DOHH2 (cell line): ENCODE measurements at regions not wholly inside any gene's neighbourhood (a gene's known extent, or its start where the extent isn't known, plus 50 kb on each side); places are given as distances from the start of the nearest gene placed in this dataset.

Experiments used
- EZH2phosphoT487 ChIP-seq: fragments of 200-600 bp; sonication (generic); IDR thresholded peaks from 2 replicates; pipeline ENCODE4 v1.6.1; 2017; ENCODE audit warnings: borderline replicate concordance, mild to moderate bottlenecking, antibody characterized with exemption, low read length, moderate library complexity, mixed read lengths
- TF ChIP-seq, protein P1 (sequence below): fragments of 200-600 bp; sonication (generic); IDR thresholded peaks from one replicate; pipeline ENCODE4 v1.5.1; 2014; ENCODE audit warnings: antibody characterized with exemption, mild to moderate bottlenecking, low read depth, low read length; ENCODE audit not compliant: poor library complexity, severe bottlenecking

DNA sequence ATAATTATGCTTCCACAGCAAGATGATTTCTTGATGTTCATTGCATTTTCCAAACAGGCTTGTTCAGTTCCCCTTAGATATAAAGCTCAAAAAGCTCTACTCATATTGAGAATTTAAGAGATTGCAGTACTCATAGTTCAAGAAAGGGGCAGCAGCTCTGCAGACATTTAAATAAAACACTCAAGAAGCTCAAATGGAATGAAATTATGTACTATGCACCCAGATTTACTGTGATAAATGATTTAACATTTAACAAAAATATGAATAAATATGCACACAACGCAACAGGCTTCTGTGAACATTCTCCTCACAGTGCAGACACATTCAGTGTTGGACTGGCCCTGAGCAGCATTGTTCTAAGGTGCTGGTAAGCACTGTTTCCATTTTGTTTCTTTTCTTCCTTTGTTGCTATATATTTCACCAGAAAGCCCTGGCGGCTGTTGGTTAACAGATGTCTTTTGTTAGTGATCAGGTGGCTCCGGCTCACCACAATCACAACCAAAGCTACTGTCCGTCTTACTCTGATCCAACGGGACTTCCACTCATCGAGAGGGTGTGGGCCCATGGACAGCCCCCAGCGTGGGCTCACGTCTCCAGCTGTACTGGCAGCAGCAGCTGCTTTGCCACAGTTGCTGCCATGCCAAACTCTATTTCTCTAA lies 1440.3 kb downstream of the NCAM2 start:
- TF ChIP-seq, protein P1, sequence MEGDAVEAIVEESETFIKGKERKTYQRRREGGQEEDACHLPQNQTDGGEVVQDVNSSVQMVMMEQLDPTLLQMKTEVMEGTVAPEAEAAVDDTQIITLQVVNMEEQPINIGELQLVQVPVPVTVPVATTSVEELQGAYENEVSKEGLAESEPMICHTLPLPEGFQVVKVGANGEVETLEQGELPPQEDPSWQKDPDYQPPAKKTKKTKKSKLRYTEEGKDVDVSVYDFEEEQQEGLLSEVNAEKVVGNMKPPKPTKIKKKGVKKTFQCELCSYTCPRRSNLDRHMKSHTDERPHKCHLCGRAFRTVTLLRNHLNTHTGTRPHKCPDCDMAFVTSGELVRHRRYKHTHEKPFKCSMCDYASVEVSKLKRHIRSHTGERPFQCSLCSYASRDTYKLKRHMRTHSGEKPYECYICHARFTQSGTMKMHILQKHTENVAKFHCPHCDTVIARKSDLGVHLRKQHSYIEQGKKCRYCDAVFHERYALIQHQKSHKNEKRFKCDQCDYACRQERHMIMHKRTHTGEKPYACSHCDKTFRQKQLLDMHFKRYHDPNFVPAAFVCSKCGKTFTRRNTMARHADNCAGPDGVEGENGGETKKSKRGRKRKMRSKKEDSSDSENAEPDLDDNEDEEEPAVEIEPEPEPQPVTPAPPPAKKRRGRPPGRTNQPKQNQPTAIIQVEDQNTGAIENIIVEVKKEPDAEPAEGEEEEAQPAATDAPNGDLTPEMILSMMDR = no peak
- TF ChIP-seq EZH2phosphoT487 = no peak
